Ishikawa (cell line): ENCODE measurements at regions not wholly inside any gene's neighbourhood (a gene's known extent, or its start where the extent isn't known, plus 50 kb on each side); places are given as distances from the start of the nearest gene placed in this dataset.

ENCODE experiments used
- CREB1 ChIP-seq: IDR thresholded peaks from 2 replicates; pipeline ENCODE4 v1.6.1; 2012; ENCODE audit warnings: low read depth
- TEAD4 ChIP-seq: IDR thresholded peaks from 2 replicates; pipeline ENCODE4 v1.6.1; 2012
- ZBTB7A ChIP-seq: IDR thresholded peaks from 2 replicates; pipeline ENCODE4 v1.6.1; 2012; ENCODE audit warnings: low read depth
- TF ChIP-seq, protein P1 (sequence below): IDR thresholded peaks from 2 replicates; pipeline ENCODE4 v1.6.1; 2012

DNA sequence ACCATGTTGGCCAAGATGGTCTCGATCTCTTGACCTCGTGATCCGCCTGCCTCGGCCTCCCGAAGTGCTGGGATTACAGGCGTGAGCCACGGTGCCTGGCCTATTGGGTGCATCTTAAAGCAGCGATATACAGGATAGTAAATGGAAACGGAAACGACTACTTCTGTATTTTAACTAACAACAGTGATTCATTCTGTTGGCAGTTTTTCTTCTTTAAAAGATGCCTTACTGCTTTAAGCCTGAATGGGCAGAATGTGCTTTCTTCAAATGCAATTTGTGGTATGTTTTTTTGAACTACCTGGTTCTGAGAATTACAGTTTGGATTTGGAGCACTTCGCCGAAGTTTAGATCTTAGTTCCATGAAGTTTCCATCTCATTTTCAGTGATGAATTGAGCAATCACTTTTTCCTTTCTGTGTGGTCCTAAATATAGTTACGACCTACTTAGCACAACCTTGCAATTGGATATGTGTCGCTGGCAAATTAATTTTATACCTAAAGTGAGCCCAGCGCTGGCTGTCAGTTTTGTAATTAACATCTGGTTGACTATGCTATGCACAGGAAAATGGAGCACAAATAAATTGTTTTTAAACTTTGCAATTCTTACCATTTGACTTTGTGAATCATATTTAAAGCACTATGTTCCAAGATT is 53.6 kb upstream of the EIF5 start:
- TF ChIP-seq TEAD4 = no peak
- TF ChIP-seq ZBTB7A = no peak
- no peak for TF ChIP-seq CREB1
- TF ChIP-seq, protein P1, sequence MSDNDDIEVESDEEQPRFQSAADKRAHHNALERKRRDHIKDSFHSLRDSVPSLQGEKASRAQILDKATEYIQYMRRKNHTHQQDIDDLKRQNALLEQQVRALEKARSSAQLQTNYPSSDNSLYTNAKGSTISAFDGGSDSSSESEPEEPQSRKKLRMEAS = no peak
